ENCODE measurements at regions not wholly inside any gene's neighbourhood (a gene's known extent, or its start where the extent isn't known, plus 50 kb on each side); places are given as distances from the start of the nearest gene placed in this dataset.
"Not testable (repeated sequence)": the region's sequence is repeated elsewhere in the genome, so short reads cannot be mapped to it uniquely, and the experiment has no call there.

DNA sequence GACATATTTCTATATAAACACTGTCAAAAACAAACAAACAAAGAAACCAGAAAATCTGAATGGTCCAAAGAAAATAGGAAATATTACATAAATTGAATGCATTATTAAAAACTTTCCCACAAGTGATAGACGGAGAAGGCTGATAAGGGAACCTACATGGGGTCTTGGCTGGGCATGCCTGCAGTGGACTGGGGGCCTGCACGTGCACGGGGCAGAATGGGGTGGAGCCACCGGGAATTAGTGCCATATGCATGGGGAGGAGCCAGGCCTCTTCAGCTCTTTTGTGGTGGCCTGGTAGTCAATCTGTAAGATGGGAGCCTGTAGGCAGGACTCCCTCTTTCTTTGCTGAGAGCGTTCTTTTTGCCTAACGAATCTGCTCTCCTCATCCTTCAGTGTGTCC is 1031.7 kb upstream of the FBXO33 start:
- DNase-seq = no peak

DNA sequence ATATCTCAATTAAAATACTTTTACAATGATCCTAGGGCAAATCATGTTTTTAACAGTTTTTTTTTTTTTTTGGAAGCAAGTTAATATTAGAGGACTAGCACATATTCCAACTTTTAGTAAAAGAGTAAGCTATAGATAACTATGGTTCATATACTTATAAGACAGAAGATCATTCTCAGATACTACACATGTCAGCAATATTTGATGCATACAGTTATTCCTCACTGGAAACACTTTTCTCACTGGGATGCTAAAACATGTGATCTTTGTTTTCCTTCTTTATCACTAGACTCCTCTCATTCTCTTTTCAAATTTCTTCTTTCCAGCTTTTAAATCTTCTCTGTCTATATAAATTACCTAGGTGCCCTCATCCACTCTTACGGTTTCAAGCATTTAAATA is 1020.4 kb upstream of the FBXO33 start:
- DNase-seq = no peak

DNA sequence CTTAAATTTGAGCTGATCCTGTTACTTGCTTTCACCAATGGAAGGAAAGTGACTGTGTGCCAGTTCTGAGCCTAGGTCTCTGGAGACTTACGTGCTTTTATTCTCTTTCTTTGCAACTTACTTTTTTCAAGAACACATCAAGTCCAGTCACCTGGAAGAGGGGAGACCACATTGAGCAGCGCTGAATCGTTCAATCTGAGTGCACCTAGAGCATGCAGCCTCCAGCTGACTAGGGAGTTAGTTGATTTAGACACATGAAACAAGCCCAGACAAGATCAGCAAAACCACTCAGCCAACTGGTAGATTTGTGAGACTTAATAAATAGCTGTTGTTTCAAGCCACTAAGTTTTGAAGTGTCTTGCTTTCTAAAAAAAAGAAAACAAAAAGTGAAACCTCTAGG is 1014.8 kb upstream of the FBXO33 start:
- peak; percentile 92 for DNase-seq

DNA sequence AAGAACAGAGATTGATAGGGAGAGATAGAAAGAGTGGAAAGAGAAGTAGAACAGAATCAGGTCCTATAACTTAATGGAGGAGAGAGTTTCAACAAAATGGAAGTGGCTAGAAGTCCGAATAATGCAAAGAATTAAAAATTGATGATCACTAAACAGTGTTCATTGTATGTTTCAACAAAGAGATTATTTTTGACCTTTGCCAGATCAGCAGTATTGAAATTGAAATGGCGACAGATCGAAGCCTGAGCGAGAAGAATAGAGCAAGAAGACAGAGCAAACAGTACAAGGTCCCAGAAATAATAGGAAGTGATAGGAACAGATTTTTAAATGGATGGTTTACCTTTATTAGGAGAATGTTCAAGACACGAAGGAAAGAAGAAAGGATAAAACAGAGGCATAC is 1012.8 kb upstream of the FBXO33 start:
- no peak for DNase-seq

DNA sequence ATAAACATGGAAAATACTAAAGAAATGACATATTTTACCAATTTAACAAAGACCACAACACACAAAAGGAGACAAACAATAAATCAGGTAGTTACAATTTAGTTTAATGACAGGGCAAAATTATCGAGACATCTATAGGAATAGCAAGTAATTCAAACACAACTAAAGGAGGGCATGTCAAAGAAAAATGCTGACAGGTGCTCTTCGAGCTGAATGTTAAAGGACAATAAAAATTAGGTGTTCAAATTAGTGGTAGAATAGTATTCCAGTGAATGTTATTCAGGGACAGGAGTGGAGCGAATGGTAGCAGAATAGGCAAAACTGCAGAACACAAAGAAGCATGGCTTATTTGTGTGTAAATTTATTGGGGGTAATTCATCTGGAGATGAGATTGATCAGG is 1004.3 kb upstream of the FBXO33 start:
- DNase-seq = no peak

DNA sequence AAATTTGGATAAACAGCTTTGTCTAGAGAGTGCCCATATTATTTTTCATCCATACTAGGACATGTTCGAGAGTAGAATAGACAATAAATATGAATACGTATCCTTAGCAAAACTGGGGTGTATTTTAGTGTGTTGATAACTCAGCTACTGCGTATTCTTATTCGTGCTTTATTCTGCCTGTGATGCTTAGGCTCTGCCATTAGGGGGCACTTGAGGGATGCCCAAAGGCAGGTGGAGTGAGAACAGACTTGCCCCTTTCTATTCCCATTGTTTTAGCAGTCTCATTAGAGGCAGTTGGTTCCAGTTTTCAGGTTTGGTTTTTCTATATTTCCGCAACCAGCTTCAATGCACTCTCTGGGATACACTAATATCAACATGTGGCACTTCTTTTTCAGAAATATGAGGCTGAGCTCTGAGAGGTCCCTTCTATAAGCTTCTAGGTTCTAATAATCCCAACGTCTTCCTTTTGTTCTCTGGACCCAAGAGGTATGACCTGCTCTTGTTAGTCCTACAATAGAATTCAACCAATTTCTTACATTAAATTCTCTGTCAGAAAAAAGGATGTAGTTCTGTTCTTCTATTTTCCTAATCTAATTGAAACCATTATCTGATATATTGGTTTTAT is 985.7 kb upstream of the FBXO33 start:
- peak; percentile 62 for DNase-seq

DNA sequence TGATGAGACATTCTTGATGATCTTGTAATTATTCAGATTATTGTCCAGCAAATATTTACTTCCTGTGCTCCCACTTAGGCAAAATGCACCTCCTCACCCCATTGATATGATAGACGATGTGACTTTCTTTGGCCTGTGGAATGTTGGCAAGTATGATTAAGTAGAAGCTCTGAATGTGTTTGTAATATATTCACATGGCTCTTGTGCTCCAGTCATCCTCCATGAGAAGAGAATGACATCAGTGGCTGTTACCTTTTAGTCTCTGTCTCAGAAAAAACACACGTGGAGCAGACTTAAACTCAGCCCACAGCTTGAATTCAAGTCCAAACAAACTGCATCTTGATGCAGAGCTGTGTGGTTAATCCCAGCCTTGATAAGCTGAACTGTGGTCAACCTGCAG is 984.3 kb upstream of the FBXO33 start:
- no peak for DNase-seq

DNA sequence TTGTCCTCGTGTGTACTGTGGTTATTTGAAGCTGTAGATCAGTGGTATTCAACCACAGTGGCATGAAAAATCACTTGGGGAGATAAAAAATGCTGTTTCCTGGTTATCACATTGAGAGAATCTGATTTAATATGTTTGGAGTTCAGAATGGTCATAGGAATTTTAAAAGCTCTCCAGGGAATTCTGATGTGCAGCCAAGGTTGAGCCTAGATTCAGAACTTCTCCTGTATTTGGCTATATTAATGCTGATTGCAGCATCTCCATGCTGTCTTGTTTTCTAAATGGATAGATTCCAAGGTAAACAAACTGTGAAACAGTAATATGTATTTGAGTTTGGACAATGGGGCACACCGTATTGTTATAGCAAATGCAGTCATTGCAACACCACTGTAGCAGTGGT is 982.2 kb upstream of the FBXO33 start:
- no peak for DNase-seq

DNA sequence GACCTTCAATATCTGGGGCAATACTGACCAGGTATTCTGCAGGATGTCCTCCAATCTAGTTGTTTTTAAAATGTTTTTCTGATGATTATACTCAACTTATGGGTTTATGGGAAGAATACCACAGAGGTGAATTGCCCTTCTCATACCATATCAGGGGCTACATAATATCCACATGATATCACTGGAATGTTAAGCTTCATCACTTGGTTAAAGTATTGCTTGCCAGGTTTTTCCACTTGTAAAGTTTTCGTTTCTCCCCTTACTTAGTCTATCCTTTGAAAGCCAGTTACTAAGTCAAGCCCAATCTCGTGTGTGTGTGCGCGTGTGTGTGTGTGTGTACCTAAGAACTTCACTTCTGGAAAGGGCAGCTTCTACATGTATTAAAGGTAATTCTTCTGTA is 980.9 kb upstream of the FBXO33 start:
- no peak for DNase-seq

DNA sequence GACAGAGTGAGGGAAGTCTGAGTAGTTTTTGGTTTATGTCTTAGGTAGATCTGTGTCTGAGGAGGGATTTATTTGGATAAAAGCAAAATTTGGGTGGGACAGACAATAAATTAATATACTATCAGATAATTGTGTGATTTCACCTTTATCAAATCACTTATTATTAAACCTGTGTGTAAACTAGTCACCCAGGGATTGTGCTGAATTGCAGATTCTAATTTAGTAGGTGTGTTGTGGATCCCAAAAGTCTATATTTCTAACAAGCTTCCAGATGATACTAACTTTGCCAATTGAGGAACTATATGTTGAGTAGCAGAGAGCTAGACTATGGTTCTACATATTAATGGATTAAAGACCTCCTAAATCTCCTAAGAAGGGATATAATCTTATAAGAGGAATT is 978.5 kb upstream of the FBXO33 start:
- no peak for DNase-seq

DNA sequence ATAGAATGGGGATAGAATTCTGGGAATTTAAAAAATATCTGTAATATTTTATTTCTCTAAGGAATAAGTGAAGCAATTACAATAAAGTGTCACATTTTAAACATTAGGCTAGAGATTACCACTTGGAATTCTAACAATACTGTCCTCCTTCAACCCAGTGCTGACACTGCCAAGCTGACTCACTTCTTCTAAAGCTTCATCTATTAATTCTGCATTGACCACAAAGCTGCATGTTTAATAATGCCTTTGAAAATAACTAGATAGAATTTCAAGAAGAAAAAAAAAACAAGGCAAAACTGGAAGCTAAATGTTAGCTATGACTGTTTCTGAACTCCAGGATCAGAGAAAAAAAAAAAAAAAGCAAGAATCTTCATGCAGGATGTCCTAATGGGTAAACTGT is 970.7 kb upstream of the FBXO33 start:
- no peak for DNase-seq

DNA sequence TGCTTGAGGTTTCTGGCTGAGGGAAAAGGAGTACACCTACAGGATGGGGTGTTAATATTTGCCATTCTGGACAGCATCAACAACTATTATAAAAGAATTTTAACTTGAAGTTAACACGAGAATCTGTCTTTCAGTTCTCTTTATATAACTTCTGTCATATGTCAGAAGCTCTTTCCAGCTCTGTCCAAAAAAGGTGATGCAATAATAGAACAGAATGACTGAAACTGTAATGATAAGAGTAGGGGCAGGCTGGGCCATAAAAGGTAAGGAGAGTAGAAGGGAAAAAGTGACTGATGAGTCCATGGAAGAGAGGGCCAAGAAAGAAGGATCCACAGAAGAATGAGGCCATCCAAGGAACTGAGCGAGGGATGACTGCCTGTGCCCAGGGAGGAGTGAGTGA is 966.7 kb upstream of the FBXO33 start:
- DNase-seq = no peak

DNA sequence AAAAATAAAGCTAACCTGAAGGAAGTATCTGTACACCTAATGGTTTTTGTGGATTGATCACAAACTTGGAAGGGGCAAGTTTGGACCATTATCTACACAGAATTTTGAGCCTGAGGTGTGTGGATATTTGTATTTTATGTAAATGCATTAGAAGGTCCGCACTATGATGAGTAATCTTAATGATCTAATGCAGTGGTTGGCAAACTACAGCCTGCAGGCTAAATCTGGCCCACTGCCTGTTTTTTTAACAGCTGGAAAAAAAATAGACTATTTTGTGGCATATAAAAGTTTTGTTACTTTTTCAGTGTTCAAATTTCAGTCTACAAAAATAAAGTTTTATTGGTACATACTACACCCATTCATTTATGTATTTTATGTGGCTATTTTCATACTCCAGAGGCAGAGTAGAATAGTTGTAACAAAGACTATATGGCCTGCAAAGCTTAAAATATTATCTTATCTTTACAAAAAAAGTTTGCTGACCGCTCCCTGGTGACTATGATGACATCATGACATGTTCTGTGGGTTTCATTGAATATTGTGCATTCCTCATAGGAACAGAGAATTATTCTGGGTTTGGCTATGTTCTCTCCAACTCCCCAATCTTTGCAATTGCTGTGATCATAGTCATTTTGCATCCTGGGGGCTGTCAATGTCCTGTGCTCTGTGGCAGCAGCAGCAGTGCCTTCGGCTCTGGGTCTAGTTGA is 962.6 kb upstream of the FBXO33 start:
- no peak for DNase-seq

DNA sequence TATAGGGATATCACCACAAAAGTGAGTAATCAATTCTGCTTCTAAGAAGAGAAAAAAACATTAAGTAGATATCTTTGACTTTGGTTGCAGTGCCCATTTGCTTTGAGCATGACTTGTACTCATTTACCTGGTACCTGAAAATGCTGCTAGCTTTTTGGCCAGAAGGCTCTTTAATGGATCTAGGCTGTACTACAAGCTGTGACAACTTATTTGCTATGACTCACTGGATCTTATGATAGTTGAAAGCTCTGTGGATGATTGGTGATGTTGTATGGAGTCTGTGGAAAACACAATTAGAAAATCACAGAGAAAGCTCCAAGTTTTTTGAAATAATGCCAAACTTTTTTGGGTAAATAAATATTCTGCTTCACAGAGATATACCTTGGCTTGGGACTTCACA is 960.9 kb upstream of the FBXO33 start:
- no peak for DNase-seq

DNA sequence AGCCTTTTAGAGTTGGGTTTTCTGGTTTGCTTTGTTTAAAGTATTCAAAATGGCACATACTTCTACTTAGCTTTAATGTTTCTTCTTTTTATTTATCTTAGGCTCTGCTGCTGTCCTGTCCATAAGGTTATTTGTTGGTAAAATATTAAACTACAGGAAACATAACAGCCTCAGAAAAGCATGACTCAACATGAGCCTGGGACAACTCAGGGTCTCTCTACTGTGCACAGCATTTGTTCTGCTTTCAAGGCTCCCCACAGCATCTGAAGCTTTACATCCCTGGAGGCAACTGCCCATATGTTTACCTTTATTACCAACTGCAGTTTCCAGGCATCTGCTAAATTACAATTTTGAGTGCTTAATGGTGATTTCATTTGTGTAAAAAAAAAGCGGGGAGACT is 954.2 kb upstream of the FBXO33 start:
- DNase-seq = peak; percentile 75

DNA sequence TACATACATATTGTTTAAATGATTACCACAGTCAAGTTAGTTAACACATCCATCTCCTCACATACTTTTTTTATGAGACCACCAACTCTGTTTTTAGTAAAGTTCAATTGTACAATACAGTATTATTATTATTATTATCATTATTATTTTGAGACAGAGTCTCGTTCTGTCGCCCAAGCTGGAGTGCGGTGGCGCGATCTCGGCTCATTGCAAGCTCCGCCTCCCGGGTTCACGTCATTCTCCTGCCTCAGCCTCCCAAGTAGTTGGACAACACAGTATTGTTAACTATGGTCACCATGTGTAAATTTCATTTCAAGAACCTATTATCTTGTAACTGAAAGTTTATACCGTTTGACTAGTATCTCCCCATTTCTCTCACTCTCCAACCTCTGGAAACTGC is 942.0 kb upstream of the FBXO33 start:
- DNase-seq = no peak

DNA sequence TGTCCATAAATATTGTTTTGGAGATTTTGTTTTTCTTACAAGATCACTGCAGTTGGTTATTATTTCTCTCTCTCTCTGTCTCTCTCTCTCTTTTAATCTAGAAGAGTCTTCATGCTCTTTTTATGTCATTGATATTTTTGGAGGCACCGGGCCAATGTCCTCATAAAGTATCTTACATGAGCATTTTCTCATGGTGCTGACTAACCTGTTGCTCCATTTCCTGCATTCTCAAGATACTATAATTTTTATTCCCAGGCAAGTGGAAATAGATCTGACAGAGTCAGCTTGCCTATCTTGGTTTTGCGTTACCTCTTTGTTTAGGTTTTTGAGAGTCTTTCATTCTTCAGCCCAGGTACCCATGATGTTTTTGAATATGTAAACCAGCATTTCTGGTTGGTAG is 938.8 kb upstream of the FBXO33 start:
- DNase-seq = no peak

DNA sequence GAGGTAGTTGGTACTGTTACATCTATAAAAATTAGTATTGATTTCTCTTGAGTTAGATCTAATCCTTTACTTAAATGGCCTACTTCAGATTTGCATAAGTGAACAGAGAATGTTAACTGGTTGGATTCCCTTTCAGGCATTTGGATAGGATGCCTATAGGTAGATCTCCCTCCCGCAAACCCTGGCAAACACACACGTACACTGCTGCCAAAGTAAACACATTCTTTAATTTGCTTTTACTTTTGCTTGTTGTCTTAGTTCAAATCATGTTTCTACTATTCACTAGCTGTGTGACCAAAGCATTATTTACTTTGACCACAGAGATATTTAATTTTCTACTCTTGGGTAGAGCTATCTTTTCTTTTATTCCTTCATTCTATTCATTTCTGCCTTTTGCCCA is 936.1 kb upstream of the FBXO33 start:
- no peak for DNase-seq

DNA sequence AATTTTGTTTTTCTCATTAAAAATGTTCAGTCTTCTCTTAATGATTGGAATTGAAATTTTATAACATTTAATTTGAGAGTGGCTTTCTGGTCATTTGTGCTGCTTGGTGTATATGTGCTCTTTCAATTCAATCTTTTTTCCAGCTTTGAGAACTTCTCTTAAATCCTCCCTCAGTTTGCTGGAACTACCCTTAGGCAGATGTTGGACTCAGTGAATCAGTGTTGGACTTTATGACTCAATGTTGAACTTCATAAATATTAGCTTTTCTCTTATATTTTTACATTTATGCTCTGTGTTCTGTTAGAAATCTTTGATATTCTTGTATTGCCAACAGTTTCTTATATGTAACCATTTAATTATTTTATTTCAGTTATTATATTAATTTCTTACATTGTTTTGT is 935.5 kb upstream of the FBXO33 start:
- DNase-seq = no peak

DNA sequence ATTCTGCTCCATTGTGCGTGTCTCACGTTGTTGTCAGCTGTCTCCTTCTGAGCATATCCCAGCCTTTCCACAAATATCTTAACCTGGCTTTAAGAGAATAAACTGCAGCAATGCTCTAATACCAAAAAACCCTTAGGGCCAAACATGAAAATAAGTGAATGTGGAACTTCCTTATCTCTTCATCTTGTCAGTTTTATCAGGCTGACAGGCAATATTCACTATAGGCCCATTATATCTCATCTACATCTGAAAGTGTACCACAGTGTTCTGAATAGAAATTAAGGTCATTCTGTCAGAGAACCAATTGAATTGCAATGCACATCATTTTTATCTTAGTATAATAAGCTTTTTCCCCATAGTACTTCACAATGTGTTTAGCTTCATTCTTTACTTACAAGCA is 933.1 kb upstream of the FBXO33 start:
- no peak for DNase-seq

DNA sequence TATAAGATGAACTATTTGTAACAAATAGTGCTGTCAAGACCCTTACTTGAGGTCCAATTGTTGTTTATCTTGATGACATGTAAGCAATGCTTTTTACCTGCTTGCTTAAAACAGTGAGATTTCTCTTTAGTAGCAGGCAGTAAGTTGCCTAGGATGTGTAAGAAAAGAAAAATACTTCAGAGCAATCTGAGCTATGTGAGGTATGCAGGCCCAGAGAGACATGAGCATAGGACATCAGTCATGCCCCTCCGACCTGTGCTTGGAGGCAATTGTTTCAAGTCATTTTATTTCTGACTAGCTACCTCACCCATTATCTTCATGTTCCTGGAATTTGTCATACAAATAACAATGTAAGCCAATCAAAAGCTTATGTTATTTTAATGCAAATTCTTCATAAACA is 930.6 kb upstream of the FBXO33 start:
- no peak for DNase-seq

DNA sequence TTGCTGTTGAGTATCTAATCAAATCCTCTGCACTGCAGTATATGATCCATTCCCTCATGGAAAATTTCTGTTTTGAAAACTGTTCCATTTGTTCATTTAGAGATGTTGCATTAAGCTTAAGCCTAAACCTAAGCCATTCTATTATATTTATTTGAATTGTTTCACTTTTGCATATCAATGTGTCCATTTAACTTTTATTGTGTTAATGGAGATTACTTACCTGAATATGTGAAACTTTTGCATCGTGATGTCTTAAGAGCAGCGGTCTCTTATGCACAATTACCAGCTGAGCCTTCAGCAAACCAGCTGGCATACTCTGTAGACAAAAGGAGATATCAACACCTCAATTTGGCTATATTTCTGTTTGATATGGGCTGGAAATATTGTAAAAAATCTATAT is 922.5 kb upstream of the FBXO33 start:
- DNase-seq = no peak

DNA sequence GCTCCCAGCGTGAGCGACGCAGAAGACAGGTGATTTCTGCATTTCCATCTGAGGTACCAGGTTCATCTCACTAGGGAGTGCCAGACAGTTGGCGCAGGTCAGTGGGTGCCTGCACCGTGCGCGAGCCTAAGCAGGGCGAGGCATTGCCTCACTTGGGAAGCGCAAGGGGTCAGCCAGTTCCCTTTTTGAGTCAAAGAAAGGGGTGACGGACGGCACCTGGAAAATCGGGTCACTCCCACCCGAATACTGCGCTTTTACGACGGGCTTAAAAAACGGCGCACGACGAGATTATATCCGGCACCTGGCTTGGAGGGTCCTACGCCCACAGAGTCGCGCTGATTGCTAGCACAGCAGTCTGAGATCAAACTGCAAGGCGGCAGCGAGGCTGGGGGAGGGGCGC is 915.9 kb upstream of the FBXO33 start:
- DNase-seq = not testable (repeated sequence)

DNA sequence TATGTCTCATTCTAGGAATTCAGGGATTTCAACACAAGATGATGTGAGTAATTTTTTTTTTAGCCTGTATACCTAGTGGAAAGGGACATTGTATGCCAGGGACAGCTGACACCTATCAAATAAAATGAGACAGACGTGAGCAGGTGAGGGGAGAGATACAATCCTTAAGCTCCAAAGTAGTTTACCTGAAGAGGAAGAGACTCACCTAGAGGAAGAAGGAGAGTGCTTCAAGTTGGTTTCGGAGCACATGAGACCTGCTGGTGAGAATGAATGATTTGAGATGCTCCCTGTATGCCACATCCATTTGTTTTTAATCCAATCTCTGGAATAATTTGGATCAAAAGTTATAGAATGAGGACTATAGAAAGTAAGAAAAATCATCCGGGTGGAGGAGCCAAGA is 915.4 kb upstream of the FBXO33 start:
- DNase-seq = no peak

DNA sequence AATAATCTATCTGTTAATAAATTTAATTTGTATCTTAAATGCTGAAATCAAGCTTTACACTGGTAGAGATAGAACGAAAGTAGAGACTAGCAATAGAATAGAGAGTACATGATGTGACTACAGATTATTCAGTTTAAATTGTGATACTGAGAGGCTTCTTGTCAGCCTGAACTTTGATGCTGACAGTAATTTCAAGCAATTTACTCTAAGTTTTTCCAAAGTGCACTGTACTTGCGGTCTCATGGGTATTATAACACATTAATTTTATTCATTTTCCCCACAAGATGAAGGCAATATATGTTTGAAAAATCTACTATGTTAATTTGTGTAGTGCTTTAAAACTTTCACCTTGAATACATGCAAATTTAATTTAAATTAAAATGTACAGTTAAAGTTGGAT is 914.0 kb upstream of the FBXO33 start:
- no peak for DNase-seq

Measured in NCI-H2171 treated with DMSO at 0.1 percent for 48 hours (cell line).